Type B pancreatic cell (in vitro differentiated cells): ENCODE measurements at regions not wholly inside any gene's neighbourhood (a gene's known extent, or its start where the extent isn't known, plus 50 kb on each side); places are given as distances from the start of the nearest gene placed in this dataset.
A peak's percentile ranks its signal among the peaks of the same experiment; 100 is the strongest.

ENCODE experiments used
- DNase-seq: peaks from one replicate; pipeline ENCODE4 v3.0.0; 2021; ENCODE audit warnings: mixed read lengths; ENCODE audit not compliant: unreplicated experiment; ENCODE audit errors: extremely low spot score
- H3K27ac Mint-ChIP-seq: 2 replicates; pipeline ENCODE4 v1.8.0; 2021; ENCODE audit warnings: mild to moderate bottlenecking, mixed read lengths
- H3K27me3 Mint-ChIP-seq: 2 replicates; pipeline ENCODE4 v1.8.0; 2021; ENCODE audit warnings: mixed read lengths
- H3K36me3 Mint-ChIP-seq: 2 replicates; pipeline ENCODE4 v1.8.0; 2021; ENCODE audit warnings: mixed read lengths
- H3K4me1 Mint-ChIP-seq: one replicate; pipeline ENCODE4 v1.8.0; 2021; ENCODE audit warnings: mixed read lengths; ENCODE audit not compliant: unreplicated experiment
- H3K4me3 Mint-ChIP-seq: 2 replicates; pipeline ENCODE4 v1.8.0; 2021; ENCODE audit warnings: mild to moderate bottlenecking, mixed read lengths
- H3K9me3 Mint-ChIP-seq: 2 replicates; pipeline ENCODE4 v1.8.0; 2021; ENCODE audit warnings: mixed read lengths
- CTCF ChIP-seq: fragments of 200-600 bp; sonication (generic); conservative IDR thresholded peaks from 2 replicates; pipeline ENCODE4 v1.5.0; 2021; ENCODE audit warnings: antibody characterized with exemption, mild to moderate bottlenecking

GRCh38 chr2:226123300-226123699 is 676.3 kb downstream of the IRS1 start:
- Mint-ChIP-seq H3K9me3 (no peaks in the 10 kb centered on the region), H3K27ac (no peak overlapping the region), H3K27me3 (no peaks in the 10 kb centered on the region), H3K36me3 (no peaks in the 10 kb centered on the region), H3K4me3 (no peak overlapping the region), H3K4me1 (peaks cover 37% of the 10 kb centered on the region)
- DNase-seq, result no peak
- TF ChIP-seq CTCF, result no peak

- Mint-ChIP-seq H3K4me3 (no peak overlapping the region), H3K4me1 (peaks cover 47% of the 10 kb centered on the region), H3K9me3 (no peaks in the 10 kb centered on the region), H3K27ac (no peak overlapping the region), H3K36me3 (no peaks in the 10 kb centered on the region), H3K27me3 (no peaks in the 10 kb centered on the region)
- no peak for TF ChIP-seq CTCF
- no peak for DNase-seq
Measured at GRCh38 chr2:226122041-226122440, 677.6 kb downstream of the IRS1 start.

- H3K4me3 Mint-ChIP-seq, result no peak overlapping the region
- TF ChIP-seq CTCF, result no peak
- H3K36me3 Mint-ChIP-seq, result no peaks in the 10 kb centered on the region
- H3K27ac Mint-ChIP-seq, result no peak overlapping the region
- H3K4me1 Mint-ChIP-seq, result peaks cover 47% of the 10 kb centered on the region
- H3K27me3 Mint-ChIP-seq, result no peaks in the 10 kb centered on the region
- DNase-seq, result no peak
- no peaks in the 10 kb centered on the region for H3K9me3 Mint-ChIP-seq
Measured at GRCh38 chr2:226121046-226121738, 678.4 kb downstream of the IRS1 start.

- Mint-ChIP-seq H3K4me3 (peak overlapping the region; percentile 8), H3K36me3 (no peaks in the 10 kb centered on the region), H3K27ac (no peak overlapping the region), H3K9me3 (no peaks in the 10 kb centered on the region), H3K4me1 (peaks cover 32% of the 10 kb centered on the region), H3K27me3 (no peaks in the 10 kb centered on the region)
- no peak for TF ChIP-seq CTCF
- no peak for DNase-seq
Measured at GRCh38 chr2:226118471-226119429, 680.9 kb downstream of the IRS1 start.

GRCh38 chr2:226117510-226118065 is 682.0 kb downstream of the IRS1 start:
- H3K4me3 Mint-ChIP-seq, result no peak overlapping the region
- no peak for DNase-seq
- no peak overlapping the region for H3K27ac Mint-ChIP-seq
- H3K4me1 Mint-ChIP-seq, result peaks cover 22% of the 10 kb centered on the region
- H3K27me3 Mint-ChIP-seq, result no peaks in the 10 kb centered on the region
- H3K36me3 Mint-ChIP-seq, result no peaks in the 10 kb centered on the region
- TF ChIP-seq CTCF, result no peak
- H3K9me3 Mint-ChIP-seq, result no peaks in the 10 kb centered on the region
